Activated CD8-positive, alpha-beta memory T cell treated with anti-CD3 and anti-CD28 coated beads, Interleukin-2, amount 50 U/mL, for 24 hours (primary cell): ENCODE measurements at regions not wholly inside any gene's neighbourhood (a gene's known extent, or its start where the extent isn't known, plus 50 kb on each side); places are given as distances from the start of the nearest gene placed in this dataset.

Source experiments
- DNase-seq: peaks from one replicate; pipeline ENCODE4 v3.0.0-alpha.2; 2020; ENCODE audit errors: extremely low read depth

DNA sequence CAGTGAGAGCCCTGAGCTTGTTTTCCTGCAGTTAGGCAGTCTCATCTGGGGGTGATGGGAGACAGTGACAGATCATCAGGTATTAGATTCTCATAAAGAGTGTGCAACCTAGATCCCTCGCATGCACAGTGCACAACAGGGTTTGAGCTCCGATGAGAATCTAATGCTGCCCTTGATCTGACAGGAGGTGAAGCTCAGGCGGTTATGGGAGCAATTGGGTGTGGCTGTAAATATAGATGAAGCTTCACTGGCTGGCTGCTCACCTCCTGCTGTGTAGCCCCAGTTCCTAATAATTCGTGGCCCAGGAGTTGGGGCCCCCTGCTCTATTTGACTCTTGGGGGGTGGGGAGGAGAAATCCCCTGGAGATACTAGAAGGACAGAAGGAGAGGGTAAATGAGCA is 309.4 kb upstream of the STT3B start:
- no peak for DNase-seq

DNA sequence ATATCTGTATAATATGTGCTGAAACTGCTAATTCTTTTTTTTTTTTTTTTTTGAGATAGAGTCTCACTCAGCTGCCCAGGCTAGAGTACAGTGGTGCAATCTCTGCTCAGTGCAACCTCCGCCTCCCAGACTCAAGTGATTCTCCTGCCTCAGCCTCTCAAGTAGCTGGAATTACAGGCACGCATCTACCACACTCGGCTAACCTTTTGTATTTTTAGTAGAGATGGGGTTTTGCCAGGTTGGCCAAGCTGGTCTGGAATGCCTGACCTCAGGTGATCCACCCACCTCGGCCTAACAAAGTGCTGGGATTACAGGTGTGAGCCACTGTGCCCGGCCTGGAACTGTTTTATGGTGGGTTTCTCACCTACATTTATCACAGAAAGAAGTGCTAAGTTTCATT is 307.8 kb upstream of the STT3B start:
- no peak for DNase-seq

DNA sequence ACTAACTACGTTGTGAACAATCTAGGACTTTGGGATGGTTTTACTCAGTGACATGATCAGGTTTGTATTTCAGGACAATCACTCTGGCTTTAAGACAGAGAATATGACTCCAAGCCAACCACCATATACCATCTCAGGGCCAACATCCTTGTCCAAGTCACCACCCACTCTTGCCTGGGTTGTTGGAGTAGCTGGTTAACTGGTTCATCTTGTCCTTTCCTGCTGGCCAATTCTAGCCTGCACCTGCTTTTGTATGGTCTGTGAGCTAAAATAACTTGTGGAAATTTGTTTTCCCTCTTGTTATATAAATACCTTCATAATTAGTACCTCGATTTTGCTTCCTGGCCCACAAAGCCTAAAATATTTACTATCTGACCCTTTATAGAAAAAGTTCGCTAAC is 306.8 kb upstream of the STT3B start:
- DNase-seq = no peak

DNA sequence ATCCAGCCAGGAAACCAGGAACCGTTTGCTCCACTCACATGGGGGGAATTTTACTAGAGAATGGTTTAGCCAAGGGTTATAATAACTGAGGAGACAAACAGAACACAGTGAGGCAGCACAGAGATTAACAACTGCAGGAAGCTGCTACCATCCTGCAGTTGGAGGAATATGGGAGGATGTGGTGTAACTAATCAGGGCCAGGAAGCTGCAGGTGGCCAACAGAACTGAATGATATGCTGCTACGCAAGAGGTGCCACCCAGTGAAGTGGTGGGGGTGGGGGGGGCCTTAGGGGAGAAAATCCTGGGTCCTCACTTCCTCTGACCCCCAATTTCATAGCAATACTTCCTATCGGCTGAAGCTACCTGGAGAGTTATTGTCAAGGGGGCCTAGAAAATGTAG is 306.4 kb upstream of the STT3B start:
- DNase-seq = no peak

DNA sequence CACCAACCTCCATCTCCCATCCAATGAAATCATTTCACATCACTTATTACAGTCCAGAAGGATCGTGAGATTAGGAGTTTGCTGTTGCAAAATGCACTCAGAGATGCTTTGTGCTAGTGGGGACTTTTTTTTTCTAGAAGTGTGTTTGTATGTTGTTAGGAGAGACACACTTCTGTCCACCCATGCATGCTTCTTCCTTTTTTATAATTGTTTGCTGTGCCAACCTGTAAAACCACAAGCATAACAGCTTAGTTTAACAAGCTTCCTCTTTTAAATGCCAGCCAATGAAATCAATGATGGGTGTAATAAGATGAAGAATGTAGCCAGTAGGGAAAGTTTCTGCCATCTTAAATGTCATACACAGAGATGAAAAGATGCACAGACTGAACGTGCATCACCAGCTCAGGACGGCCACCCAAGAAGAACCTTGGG is 305.6 kb upstream of the STT3B start:
- no peak for DNase-seq

DNA sequence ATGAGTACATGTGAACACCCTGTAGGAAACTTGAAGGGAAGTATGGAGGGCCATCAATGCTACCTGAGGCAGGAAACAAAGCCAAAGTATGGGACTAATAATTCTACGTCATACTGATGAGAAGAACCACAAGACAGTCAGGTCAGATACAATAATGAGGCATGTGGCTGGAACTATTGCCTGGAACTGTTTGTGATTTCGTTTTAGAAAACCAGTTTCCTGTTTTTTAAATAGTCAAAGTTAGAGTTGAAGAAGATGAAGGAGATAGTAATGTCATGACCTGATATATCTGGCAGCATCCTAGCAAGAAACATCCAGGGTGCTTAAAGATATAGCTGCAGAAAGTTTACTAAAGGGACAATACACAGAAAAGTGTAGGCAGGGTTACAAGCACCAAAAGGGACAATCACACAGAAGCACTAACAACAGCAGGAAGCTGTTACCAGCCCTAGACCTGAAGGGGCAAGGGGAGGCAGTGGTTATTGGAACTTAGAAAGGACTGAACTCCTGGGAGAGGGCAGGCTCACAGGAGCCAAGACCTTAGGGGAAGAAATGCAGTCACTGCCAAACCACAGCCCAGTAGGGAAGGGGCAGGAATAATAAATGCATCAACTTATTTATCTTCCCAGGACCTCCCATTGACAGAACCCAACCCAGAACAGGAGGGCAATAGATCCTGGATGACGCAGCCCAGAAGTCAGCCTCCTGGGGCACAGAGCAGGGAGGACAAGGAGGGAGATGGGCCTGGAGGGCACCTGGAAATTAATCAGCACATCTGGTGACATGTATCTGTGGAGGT is 302.1 kb upstream of the STT3B start:
- DNase-seq = no peak

DNA sequence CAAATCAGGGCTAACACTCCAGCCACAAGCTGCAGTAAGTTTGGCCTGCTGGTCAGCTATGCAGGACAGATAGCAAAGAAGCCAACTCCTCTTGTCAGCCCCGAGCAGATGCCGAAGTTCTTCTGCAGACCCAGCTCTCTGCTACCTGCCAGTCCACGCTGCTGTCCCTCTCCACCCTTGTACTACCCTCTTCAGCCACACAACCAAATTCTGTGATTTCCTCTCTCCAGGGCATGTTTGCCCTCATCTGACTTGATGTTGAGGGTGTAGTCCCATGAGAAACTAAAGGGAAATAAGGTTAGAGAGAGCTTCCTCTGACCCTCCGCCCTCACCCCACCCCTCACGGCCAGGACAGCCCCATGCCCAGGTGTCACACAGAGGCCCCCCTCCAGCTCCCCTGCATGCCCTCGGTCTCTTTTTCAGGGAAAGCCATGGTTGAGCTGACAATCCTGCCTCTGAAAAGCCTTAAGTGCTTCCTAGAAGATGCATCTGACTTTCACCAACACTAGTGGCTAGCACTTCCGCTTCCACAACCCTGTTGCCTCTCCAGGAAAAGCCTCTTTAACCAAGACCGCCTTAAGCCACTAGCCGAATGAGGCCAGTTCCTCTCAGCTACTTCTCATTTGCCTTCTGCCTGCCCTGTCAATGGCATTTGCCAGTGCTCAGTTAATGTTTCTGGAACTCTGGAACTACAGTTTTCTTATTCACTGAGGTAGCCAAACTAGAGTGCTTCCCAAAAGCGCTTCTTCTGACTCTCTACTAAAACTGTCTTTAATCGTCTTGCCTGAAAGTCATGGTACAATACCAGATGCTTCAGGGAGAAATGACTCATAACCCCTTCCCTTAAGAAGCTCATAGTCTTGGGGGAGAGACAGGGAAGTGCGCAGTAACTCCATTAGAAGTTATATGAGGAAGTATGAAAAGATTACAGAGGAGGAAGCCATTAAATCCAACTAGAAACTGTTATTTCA is 300.4 kb upstream of the STT3B start:
- no peak for DNase-seq

DNA sequence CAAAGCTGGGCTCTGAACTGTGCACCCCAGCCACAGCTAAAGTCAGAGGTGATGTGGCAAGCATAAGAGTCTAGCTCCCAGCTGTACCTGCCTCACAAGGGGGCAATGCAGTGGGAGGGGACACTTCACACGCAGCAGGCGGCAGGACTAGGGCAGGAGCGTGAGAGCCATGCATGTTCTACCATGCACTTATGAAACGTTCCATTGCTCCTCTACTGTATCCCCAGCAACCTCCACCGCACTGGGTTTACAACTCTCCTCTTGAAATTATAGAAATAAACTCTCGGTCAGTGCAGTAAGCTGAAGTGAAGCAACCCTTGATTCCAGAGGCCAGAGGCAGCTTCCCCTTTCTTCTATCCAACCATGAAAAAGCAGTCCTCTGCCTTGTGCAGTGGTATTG is 298.6 kb upstream of the STT3B start:
- no peak for DNase-seq

DNA sequence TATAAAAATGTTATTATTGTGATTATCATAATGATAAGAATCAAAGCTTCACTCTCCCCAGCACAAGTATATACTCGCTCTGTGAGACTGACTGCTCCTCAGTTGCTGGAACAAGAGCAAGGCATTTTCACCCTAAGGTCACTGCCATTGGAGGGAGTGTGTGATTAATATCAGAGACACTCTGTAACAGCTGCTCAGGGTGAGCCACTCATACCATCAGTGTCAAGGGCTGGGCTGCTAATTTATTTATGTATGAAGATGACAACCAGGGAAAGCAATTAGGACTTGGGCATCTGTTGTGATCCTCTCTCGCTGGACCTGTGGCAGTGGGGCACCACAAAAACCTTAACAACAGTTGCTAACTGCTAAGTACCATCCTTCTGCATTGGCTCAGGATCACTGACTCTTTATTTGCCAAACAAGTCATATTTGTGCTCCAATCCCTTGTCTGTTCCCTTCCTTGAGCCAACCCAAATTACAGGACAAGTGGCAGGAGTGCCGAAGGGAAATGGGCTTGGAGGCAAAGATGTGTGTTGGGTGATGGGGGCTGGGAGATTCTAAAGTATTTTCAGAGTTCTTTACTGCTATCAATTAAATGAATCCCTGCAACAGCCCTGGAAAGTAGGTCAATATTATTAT is 297.5 kb upstream of the STT3B start:
- DNase-seq = no peak

DNA sequence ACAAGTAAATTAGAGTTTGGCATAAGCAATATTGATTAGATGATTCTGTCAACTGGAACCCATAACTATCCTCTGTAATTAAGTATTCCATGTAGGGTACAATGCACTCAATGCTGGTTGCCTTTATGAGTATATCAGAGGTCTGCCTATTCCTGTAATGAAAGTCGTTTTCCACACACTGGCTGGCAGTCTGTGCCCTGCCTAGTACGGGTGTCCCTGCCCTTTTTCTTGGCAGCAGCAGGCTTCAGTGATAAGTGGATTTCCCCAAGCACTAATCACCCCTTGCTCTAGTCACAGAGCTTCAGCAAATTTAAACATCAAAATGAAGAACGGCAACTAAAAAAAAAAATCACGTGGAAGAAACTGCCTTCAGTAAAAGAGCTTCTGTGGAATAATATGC is 294.8 kb upstream of the STT3B start:
- DNase-seq = no peak

DNA sequence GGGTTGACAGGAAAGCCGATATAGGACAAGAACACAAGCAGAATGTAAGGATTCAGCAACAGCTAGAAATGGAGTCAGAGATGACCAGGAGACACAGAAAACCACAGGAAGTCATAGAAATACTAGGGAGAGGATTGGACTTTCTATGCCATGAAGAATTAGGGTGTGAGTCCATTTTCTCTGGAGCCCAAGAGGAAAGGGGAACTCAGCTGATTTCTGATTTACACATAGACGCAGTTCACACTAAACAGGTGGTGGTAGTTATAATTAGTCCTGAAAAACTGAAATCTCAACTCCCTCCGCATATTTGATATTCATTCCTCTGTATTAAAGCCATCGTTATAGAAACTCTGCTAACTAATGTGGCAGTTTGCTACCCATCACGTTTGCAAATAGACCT is 292.7 kb upstream of the STT3B start:
- no peak for DNase-seq

DNA sequence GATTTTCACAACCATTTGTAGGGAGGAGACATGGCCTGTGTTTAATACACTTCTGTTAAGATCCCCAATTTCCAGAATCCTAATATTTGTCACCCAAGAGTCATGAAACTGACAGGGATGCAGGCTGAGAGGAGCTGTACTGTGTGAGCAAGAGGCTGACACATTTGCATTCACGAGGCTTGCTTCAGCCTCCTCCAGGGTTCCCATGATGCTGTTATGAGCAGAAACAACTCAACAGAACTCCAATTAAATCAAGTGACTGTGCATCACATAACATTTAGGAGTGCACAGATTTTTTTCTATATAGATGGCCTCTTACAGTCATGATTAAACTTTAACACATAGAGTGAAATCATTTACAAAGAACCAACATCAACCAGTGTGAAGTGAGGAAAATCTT is 292.3 kb upstream of the STT3B start:
- DNase-seq = no peak

DNA sequence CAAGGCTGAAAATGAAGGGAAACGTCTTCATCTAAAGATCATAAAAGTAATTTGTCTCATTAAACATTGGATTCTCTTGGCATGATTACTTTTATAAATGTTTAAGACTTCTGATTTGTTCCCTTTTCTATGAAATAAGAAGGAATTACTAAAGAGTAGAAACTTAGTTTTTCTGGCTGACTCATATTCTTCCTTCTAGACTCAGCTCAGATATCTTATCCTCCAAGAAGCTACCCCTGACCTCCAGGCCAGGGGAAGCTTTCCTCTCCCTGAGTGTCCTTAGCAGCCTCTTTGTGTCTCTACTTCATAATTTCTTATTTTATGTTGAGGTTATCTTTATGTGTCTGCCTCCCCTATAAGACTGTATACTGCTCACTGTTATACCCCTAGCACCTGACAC is 291.9 kb upstream of the STT3B start:
- DNase-seq = no peak

DNA sequence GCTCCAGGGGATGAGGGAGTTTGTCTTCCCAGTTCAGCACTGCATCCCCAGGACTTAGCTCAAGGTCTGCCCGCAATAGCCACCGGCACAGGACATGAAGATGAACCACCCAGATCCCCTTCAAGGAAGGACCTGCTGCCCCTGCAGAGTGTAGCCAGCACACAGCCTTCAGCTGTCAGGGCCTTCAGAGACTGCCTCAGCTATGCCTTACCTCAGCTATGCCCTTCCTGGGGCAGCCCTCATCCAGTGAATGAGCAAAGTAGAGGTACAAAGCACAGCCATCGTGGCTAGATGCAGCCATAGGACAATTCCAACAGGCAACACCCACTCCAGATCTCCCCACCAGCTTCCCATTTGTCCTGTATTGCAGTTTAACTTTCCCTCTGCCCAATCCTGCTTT is 291.2 kb upstream of the STT3B start:
- DNase-seq = no peak

DNA sequence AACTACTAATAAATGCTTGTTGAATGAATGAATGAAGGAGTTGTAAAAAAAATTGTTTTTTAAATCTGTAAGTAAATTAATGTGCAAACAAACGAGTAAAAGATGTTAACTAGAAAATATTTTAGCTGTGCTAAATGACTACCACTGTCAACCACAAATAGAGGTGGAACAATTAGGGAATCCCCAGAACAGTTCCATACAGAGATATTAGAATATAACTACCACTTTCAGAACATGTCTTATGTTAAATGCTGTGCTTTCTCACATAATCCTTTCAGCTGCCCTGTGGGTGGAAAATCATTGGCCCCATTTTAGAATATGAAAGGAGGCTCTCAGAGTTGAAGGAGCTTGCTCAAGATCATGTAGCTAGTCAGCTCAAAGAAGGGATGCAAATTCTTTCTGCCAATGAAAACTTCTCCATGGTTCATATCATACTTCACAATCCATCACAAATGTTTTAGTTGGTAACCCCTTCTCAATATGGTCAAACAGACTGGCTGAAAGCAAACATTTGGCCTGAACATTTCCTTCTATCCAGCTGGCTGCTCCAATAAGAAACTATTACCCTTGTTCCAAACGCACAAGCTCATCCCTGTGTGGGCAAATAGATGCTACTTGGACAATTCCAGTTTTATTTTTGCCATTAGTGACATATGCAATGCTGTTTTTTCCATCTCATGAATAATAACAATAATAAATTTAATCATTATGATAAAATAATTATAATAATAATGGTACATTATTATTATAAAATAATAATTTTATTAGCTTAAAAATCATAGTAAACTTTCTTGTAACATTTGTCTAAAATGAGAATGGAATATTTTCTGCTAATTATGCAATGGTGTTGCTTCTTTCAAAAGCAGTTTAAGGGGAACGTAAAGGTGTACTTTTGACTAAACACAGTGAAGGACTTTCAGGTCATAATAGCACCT is 290.4 kb upstream of the STT3B start:
- DNase-seq = no peak

DNA sequence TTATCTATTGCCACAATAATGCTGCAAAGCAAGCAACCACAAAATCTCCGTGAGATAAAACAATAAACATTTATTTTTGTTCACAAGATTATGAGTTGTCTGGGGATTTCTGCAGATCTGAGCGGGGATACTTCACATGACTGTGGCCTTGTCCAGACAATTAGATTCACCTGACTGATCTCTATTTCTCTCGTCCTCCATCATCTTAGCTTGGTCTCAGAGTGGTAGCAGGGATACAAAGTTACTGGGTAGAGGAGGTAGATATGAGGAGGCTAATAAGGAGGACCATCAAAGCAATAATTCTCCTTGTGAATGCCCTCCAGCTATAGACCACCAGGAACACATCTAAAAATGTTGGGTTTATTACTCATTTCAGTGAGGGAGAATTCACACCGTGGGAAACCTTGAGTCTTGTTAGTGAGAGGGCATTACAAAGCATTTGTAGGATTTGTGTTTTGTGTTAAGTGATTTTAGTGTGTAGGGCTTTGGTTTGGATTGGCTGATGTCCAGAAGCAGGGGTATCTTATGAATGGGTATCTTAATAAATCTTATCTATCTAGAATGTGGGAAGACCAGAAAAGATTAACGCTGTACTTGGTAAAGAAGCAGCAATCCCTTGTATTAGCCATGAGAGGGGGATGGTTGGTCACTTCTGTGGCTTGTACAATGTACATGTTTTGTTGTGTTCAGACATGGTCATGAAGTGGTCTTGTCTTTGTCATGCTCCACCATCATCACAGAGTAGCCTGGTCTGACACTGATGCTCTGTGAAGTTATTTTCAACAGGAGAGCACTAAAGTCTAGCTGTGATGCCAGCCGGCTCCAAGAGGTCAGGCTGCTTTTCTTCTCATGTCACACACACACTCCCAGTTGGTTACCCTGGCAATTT is 287.6 kb upstream of the STT3B start:
- DNase-seq = no peak

DNA sequence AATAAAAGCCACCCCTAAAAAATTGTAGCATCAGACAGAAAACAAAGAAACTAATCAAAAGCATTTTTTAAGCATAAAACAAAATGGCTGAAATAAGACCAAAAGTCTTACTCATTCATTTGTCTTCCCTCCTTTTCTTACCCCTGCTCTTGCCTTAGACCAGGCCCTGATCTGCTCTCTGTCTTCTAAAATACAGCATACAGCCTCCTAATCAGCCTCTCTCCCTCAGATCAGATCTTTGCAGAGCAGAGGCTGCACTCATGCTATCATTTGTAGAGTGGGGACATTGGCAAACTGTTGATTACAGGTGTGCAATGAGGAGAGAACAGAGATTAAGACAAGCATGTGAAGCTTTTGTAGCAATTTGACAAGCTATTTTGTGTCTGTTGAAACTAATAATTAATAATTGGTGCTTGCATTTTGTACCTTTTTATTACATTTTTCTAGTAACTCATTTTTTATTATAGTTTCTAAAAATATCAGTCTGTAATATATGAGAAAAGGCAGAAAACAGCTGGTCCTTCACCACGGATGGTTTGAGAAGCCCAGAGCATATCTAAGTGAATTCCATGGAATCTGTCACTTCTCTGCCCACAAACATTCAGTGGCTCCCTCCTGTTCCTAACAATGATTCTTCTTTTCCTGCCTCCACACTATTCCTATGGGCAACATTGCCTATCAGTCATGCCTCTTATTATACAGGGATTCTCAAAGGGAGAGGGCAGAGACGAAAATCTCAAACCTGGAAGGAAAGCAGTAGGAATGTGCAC is 286.2 kb upstream of the STT3B start:
- no peak for DNase-seq

DNA sequence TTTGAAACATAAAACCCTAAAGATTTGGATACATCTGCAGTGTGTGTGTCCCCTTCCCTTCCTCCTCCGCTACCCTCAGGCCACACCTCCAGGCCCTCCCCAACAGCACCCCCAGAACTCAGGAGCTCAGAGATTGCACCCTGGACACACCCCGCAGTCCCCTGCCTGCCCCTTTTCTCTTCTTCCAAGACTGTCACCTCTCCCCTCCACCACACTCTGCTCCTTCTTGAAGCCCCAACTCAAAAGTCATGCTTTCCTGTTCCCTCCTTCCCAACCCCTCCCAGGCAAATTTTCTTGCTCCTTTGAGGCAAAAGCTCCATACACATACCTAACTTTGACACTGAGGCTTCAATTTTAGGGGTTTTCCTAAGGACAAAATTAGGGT is 285.7 kb upstream of the STT3B start:
- DNase-seq = no peak

DNA sequence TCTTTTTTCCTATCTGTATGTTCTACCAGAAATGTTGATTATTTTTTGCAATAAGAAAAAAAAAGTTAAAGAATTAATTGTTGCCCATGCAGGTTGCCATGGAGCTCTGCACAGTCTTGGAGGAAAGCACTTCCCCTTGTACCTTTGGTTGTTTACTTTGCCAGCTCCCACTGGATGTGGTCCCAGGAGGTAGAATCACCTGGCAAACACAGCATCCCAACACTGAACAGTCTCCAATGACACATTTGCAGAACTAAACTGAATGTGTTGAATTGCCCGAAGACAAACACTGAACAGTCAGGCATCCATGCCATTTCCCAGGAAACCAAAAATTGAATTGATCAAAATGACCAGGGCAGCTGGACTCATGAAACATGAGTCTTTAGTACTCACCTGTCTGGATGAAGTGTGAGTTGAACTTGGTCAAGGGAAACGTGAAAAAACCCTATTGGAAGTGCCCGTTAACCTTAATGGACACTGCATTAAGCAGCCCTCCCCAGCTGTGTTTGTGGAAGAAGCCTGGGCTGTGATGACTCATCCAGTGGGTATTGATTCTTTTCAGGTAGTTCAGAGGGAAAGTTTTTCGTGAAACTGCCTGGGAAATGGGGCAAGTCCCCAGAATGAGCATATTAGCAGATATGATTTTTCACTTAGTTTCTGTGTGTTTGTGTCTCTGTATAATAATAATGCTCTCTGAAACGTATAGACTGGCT is 284.7 kb upstream of the STT3B start:
- DNase-seq = no peak
